Stomach (tissue), 4 donors: ENCODE measurements at regions not wholly inside any gene's neighbourhood (a gene's known extent, or its start where the extent isn't known, plus 50 kb on each side); places are given as distances from the start of the nearest gene placed in this dataset.

Experiments used
- EP300 ChIP-seq: sonication (generic); formaldehyde crosslinking; IDR thresholded peaks from one replicate; pipeline ENCODE4 v1.6.1; 2017; ENCODE audit warnings: antibody characterized with exemption
- POLR2A ChIP-seq, 4 donors: fragments of 450-650 bp; IDR thresholded peaks; one replicate each; pipeline ENCODE4 v1.6.1; 2016; ENCODE audit warnings: antibody characterized with exemption in 4 of 4, control low read depth in 2 of 4, mild to moderate bottlenecking in 1 of 4, moderate library complexity in 1 of 4
- TF ChIP-seq, protein P1 (sequence below), 7 experiments: fragments of 450-650 bp in 4 of 7; fragments of 200-600 bp in 3 of 7; sonication (generic) in 3 of 7; IDR thresholded peaks; one replicate each; pipeline ENCODE4 v1.5.1; 2016 to 2019; ENCODE audit warnings: antibody characterized with exemption in 7 of 7, control low read depth in 2 of 7, mild to moderate bottlenecking in 1 of 7

DNA sequence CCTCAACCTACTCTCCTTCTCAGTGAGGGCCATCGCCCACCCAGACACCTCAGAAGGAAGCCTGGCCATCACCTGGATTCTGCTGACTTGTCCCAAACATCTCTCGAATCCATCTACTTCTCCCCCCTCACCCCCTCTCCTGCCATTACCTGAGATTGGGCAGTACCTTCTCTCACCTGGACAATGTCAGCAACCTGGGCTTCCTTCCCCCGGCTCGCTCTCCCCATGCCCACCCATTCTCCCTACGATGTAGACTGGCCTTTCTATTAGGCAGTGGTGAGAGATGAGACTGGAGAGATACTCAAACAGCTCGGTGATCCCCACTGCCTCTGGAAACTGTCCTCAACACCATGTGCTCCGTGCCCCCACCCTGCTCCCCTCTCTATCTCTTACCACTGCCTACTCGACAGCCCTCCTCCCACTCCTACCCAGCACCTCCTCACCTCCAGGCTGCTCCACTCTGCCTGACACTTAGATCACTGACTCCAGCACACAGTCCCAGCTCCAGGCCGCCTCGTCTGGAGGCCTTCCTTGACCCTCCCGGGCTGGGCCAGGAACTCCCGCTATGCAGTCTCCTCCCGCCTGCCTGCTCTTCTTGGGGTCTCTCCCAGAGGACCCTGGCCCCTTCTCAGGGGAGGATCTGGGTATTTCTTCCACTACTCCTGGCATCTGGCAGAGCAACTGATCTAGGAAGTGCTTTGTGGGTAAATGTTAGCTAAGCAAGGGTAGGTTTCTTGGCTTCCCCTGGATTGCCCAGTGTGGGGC is 235.8 kb upstream of the NLRP1 start:
- TF ChIP-seq, protein P1, sequence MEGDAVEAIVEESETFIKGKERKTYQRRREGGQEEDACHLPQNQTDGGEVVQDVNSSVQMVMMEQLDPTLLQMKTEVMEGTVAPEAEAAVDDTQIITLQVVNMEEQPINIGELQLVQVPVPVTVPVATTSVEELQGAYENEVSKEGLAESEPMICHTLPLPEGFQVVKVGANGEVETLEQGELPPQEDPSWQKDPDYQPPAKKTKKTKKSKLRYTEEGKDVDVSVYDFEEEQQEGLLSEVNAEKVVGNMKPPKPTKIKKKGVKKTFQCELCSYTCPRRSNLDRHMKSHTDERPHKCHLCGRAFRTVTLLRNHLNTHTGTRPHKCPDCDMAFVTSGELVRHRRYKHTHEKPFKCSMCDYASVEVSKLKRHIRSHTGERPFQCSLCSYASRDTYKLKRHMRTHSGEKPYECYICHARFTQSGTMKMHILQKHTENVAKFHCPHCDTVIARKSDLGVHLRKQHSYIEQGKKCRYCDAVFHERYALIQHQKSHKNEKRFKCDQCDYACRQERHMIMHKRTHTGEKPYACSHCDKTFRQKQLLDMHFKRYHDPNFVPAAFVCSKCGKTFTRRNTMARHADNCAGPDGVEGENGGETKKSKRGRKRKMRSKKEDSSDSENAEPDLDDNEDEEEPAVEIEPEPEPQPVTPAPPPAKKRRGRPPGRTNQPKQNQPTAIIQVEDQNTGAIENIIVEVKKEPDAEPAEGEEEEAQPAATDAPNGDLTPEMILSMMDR (IDR thresholded peaks at IDR 0.05): no peak
- TF ChIP-seq POLR2A (IDR thresholded peaks at IDR 0.05): no peak
- no peak for TF ChIP-seq EP300
